GM13977 (cell line): ENCODE measurements at regions not wholly inside any gene's neighbourhood (a gene's known extent, or its start where the extent isn't known, plus 50 kb on each side); places are given as distances from the start of the nearest gene placed in this dataset.

Experiments
- DNase-seq: peaks from one replicate; pipeline ENCODE4 v3.0.0; 2012; ENCODE audit warnings: low spot score
- in situ Hi-C: fragments of 300-500 bp; cut with MboI; formaldehyde crosslinking; loops from one replicate; pipeline ENCODE4 v1.12.0; 2022; ENCODE audit warnings: low sequenced_read_pairs, low pct_unique_long_range_greater_than_20kb, mixed read lengths, inconsistent platforms; ENCODE audit not compliant: unreplicated experiment
- TF ChIP-seq, protein P1 (sequence below): IDR thresholded peaks from 2 replicates; pipeline ENCODE4 v1.5.1; 2012; ENCODE audit warnings: mild to moderate bottlenecking, control low read depth; ENCODE audit not compliant: insufficient read depth; ENCODE audit errors: extremely low read depth, missing control alignments

DNA sequence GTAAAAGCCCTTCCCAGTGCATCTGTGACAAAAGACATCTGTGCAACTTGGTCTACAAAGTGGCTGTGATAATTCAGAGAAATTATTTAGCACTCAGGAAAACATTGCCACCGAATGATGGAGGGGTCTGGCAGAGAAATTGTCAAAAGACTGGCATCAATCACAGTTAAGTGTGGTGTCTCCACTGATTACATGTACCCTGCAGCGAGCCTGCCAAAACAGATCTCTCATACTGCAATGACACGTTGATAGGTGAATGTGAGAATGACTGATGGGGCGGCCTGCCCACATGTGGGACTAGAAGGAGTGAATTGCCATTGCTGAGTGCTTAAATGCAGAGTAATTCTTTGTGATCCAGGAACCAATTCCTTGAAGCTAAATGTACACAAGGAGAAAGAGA lies 136.4 kb upstream of the PCSK5 start:
- TF ChIP-seq, protein P1, sequence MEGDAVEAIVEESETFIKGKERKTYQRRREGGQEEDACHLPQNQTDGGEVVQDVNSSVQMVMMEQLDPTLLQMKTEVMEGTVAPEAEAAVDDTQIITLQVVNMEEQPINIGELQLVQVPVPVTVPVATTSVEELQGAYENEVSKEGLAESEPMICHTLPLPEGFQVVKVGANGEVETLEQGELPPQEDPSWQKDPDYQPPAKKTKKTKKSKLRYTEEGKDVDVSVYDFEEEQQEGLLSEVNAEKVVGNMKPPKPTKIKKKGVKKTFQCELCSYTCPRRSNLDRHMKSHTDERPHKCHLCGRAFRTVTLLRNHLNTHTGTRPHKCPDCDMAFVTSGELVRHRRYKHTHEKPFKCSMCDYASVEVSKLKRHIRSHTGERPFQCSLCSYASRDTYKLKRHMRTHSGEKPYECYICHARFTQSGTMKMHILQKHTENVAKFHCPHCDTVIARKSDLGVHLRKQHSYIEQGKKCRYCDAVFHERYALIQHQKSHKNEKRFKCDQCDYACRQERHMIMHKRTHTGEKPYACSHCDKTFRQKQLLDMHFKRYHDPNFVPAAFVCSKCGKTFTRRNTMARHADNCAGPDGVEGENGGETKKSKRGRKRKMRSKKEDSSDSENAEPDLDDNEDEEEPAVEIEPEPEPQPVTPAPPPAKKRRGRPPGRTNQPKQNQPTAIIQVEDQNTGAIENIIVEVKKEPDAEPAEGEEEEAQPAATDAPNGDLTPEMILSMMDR = no peak

DNA sequence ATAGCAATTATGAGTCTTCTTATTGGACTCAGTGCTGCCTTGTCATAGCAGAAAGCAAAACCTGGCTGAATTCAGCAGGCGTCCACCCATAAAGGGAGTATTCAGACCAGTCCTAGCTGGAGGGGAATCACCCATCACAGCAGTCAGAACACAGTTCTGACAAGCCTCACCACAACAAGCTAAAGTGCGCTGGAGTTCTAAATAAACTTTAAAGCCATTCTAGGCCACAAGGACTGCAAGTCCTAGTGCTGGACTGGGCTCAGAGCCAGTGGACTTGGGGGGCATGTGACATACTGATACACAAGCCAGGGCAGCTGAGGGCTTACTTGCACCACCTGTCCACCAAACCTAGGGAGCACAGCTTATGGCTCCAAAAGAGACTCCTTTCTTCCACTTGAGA lies 115.3 kb upstream of the PCSK5 start:
- in situ Hi-C loops = no loop called here
- TF ChIP-seq, protein P1 = no peak
- DNase-seq = no peak

More for the DNA sequence above, 136.4 kb upstream of the PCSK5 start:
- in situ Hi-C loops = no loop called here
- no peak for DNase-seq

GRCh38 chr9:75775966-75776691 lies 114.3 kb upstream of the PCSK5 start:
- DNase-seq = no peak
- TF ChIP-seq, protein P1 = no peak
- in situ Hi-C loops = no loop called here

GRCh38 chr9:75780185-75780584 lies 110.3 kb upstream of the PCSK5 start:
- TF ChIP-seq, protein P1 = no peak
- no peak for DNase-seq
- in situ Hi-C loops = no loop called here

- in situ Hi-C loops = no loop called here
- TF ChIP-seq, protein P1 = no peak
Measured at GRCh38 chr9:75788006-75788634, 102.4 kb upstream of the PCSK5 start.

DNA sequence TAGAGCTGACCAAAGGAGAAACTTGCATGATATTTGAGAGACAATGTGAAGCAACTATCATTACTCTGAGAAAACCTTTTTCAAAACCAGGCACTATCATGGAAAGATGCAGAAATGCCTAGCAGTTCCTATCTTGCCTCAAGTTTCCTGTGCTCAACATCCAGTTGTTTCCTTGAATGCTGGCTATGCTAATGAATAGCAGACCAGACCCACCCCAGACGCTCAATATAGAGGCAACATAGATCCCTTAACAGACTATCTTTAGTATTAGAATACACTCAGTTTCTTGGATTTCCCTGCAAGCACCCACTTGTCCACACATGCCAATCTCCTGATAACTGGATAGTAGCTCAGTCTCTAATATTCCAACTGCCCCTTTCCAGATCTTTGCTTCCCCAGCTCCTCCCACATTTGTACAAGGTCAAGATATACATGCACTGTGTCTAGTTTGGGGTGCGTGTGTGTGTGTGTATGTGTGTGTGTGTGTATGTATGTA lies 93.3 kb upstream of the PCSK5 start:
- TF ChIP-seq, protein P1 = no peak
- in situ Hi-C loops = no loop called here
- DNase-seq = no peak

More at GRCh38 chr9:75788006-75788634, 102.4 kb upstream of the PCSK5 start:
- no peak for DNase-seq
